HCT116 (cell line): ENCODE measurements at regions not wholly inside any gene's neighbourhood (a gene's known extent, or its start where the extent isn't known, plus 50 kb on each side); places are given as distances from the start of the nearest gene placed in this dataset.

Experiments used
- ATAC-seq: fragments of 200-7000 bp; cut with Tn5 transposase; 2 replicates; pipeline ENCODE4 v1.9.1; 2020; ENCODE audit warnings: mild to moderate bottlenecking, moderate library complexity
- BruUV-seq: library from RNA; stranded (reverse); fragments of 400-500 nt; replicated peaks from 2 replicates; lab custom pipeline; 2021; lab: Mats Ljungman, UMichigan
- CTCF ChIA-PET: fragments of 300-600 bp; sonication (Branson Sonifier 250); formaldehyde crosslinking; loops from one replicate; lab custom pipeline; 2021; ENCODE audit warnings: antibody characterized with exemption; lab: Charles Lee
- POLR2A ChIA-PET: fragments of 300-600, 350-600 bp; sonication (Branson Sonifier 250); formaldehyde crosslinking; loops from one replicate; lab custom pipeline; 2021; ENCODE audit warnings: antibody characterized with exemption; lab: Charles Lee
- RAD21 ChIA-PET, 2 experiments: fragments of 300-600 bp; sonication (Branson Sonifier 250); formaldehyde crosslinking; loops; one replicate each; lab custom pipeline; 2023; ENCODE audit warnings: low total read pairs in 2 of 2; ENCODE audit not compliant: uncharacterized antibody in 2 of 2, unreplicated experiment in 2 of 2, low non-redundant PET in 1 of 2; lab: Charles Lee
- DNase-seq: peaks from one replicate; pipeline ENCODE4 v3.0.0-alpha.2; 2010; ENCODE audit warnings: low read depth, low spot score
- H2AFZ ChIP-seq: fragments of 200-600 bp; shearing (Covaris generic), sonication (generic); 2 replicates; pipeline ENCODE4 v1.6.1; 2017; ENCODE audit warnings: low read depth, mixed run types, mixed read lengths, antibody characterized with exemption, low read length; ENCODE audit not compliant: poor library complexity, severe bottlenecking
- H3K27ac ChIP-seq: 2 replicates; pipeline ENCODE4 v1.5.1; 2012; ENCODE audit warnings: low read depth, low read length
- H3K27me3 ChIP-seq: fragments of 200-600 bp; sonication (generic); 2 replicates; pipeline ENCODE4 v1.6.1; 2016; ENCODE audit warnings: mixed run types, low read length, mixed read lengths; ENCODE audit not compliant: insufficient read depth
- H3K36me3 ChIP-seq, 2 experiments: fragments of 200-500 bp in 1 of 2; fragments of 200-600 bp in 1 of 2; sonication (Bioruptor generic) in 1 of 2; sonication (generic) in 1 of 2; 2 replicates each; pipeline versions ENCODE4 v1.5.1 to v1.6.1; 2014 to 2016; ENCODE audit warnings: low read length in 2 of 2, inconsistent platforms in 1 of 2, mixed read lengths in 1 of 2, mixed run types in 1 of 2; ENCODE audit not compliant: insufficient read depth in 2 of 2, control insufficient read depth in 1 of 2
- H3K4me1 ChIP-seq, 2 experiments: fragments of 200-600 bp in 1 of 2; sonication (generic) in 1 of 2; 2 replicates each; pipeline versions ENCODE4 v1.5.1 to v1.6.1; 2012 to 2017; ENCODE audit warnings: low read length in 2 of 2, inconsistent platforms in 1 of 2, mild to moderate bottlenecking in 1 of 2, mixed read lengths in 1 of 2, mixed run types in 1 of 2, moderate library complexity in 1 of 2; ENCODE audit not compliant: insufficient read depth in 2 of 2, control insufficient read depth in 1 of 2
- H3K4me2 ChIP-seq: fragments of 200-600 bp; sonication (generic); 2 replicates; pipeline ENCODE4 v1.6.1; 2017; ENCODE audit warnings: mixed run types, low read length, mixed read lengths
- H3K4me3 ChIP-seq, 2 experiments: fragments of 200-600 bp in 1 of 2; sonication (generic) in 1 of 2; replicated peaks in 1 of 2; 2 replicates each; pipeline ENCODE4 v1.5.1; 2011 to 2016; ENCODE audit warnings: low read length in 2 of 2, control low read depth in 1 of 2, low read depth in 1 of 2, mild to moderate bottlenecking in 1 of 2, mixed read lengths in 1 of 2, mixed run types in 1 of 2
- H3K79me2 ChIP-seq: fragments of 200-600 bp; sonication (generic); 2 replicates; pipeline ENCODE4 v1.6.1; 2017; ENCODE audit warnings: mild to moderate bottlenecking, mixed run types, low read length, moderate library complexity, mixed read lengths; ENCODE audit not compliant: insufficient read depth
- H3K9ac ChIP-seq: fragments of 200-600 bp; sonication (generic); 2 replicates; pipeline ENCODE4 v1.6.1; 2016; ENCODE audit warnings: low read length, mixed read lengths
- H3K9me2 ChIP-seq: fragments of 200-600 bp; sonication (generic), shearing (Covaris generic); 2 replicates; pipeline ENCODE4 v1.6.1; 2017; ENCODE audit warnings: mixed run types, mild to moderate bottlenecking, moderate library complexity; ENCODE audit not compliant: insufficient read depth
- H3K9me3 ChIP-seq, 2 experiments: fragments of 200-500 bp in 1 of 2; fragments of 200-600 bp in 1 of 2; sonication (Bioruptor generic) in 1 of 2; sonication (generic) in 1 of 2; 2 replicates each; pipeline ENCODE4 v1.6.1; 2014 to 2017; ENCODE audit warnings: low read length in 2 of 2, mixed read lengths in 2 of 2, inconsistent platforms in 1 of 2, low read depth in 1 of 2, mild to moderate bottlenecking in 1 of 2, mixed run types in 1 of 2, moderate library complexity in 1 of 2; ENCODE audit not compliant: control insufficient read depth in 1 of 2, insufficient read depth in 1 of 2
- H4K20me1 ChIP-seq: fragments of 200-600 bp; sonication (generic), shearing (Covaris generic); 2 replicates; pipeline ENCODE4 v1.6.1; 2017; ENCODE audit warnings: mixed run types, mild to moderate bottlenecking, moderate library complexity; ENCODE audit not compliant: insufficient read depth
- CBX3 ChIP-seq: IDR thresholded peaks from 2 replicates; pipeline ENCODE4 v1.6.1; 2012; ENCODE audit warnings: low read depth
- EGR1 ChIP-seq: IDR thresholded peaks from 2 replicates; pipeline ENCODE4 v1.6.1; 2012; ENCODE audit warnings: low read depth
- EZH2 ChIP-seq: fragments of 200-600 bp; sonication (generic); IDR thresholded peaks from 2 replicates; pipeline ENCODE4 v1.6.1; 2017; ENCODE audit warnings: antibody characterized with exemption, mixed run types
- FOSL1 ChIP-seq: IDR thresholded peaks from 2 replicates; pipeline ENCODE4 v1.6.1; 2012; ENCODE audit warnings: low read depth
- JUND ChIP-seq: IDR thresholded peaks from 2 replicates; pipeline ENCODE4 v1.6.1; 2012
- POLR2A ChIP-seq: IDR thresholded peaks from 2 replicates; pipeline ENCODE4 v1.7.0; 2011; ENCODE audit warnings: borderline replicate concordance; ENCODE audit not compliant: insufficient read depth, insufficient read length; ENCODE audit errors: extremely low read depth
- SIN3A ChIP-seq: IDR thresholded peaks from 2 replicates; pipeline ENCODE4 v1.6.1; 2012; ENCODE audit warnings: low read depth
- SP1 ChIP-seq: IDR thresholded peaks from 2 replicates; pipeline ENCODE4 v1.6.1; 2012; ENCODE audit warnings: low read depth
- SRF ChIP-seq: IDR thresholded peaks from 2 replicates; pipeline ENCODE4 v1.6.1; 2012; ENCODE audit warnings: low read depth
- TCF7L2 ChIP-seq: IDR thresholded peaks from 2 replicates; pipeline ENCODE4 v1.7.0; 2011; ENCODE audit warnings: borderline replicate concordance, inconsistent platforms; ENCODE audit not compliant: insufficient read depth, insufficient read length; ENCODE audit errors: extremely low read depth
- YY1 ChIP-seq: IDR thresholded peaks from 2 replicates; pipeline ENCODE4 v1.6.1; 2011; ENCODE audit warnings: low read length, low read depth, moderate library complexity, mild to moderate bottlenecking; ENCODE audit not compliant: insufficient replicate concordance; ENCODE audit errors: extremely low read depth
- ZFX ChIP-seq: fragments of 450-650 bp; IDR thresholded peaks from 2 replicates; pipeline ENCODE4 v1.6.1; 2017
- intact Hi-C: fragments of 100-400 bp; cut with micrococcal nuclease; formaldehyde crosslinking; loops from 2 replicates; pipeline ENCODE4 v1.10.0; 2022
- TF ChIP-seq, protein P1 (sequence below): IDR thresholded peaks from 2 replicates; pipeline ENCODE4 v1.6.1; 2012
- TF ChIP-seq, protein P2 (sequence below), 3 experiments: fragments of 200-600 bp in 1 of 3; sonication (generic) in 1 of 3; IDR thresholded peaks in 2 of 3; conservative IDR thresholded peaks in 1 of 3; 2 replicates each; pipeline ENCODE4 v1.5.1; 2012 to 2017; ENCODE audit warnings: low read depth in 2 of 3, low read length in 2 of 3, antibody characterized with exemption in 1 of 3, borderline replicate concordance in 1 of 3, control low read depth in 1 of 3, mild to moderate bottlenecking in 1 of 3, mixed read lengths in 1 of 3, mixed run types in 1 of 3, moderate library complexity in 1 of 3; ENCODE audit not compliant: insufficient read depth in 1 of 3
- TF ChIP-seq, protein P3 (sequence below): IDR thresholded peaks from 2 replicates; pipeline ENCODE4 v1.6.1; 2012
- TF ChIP-seq, protein P4 (sequence below): IDR thresholded peaks from 2 replicates; pipeline ENCODE4 v1.6.1; 2011; ENCODE audit warnings: mild to moderate bottlenecking, low read length, moderate library complexity; ENCODE audit not compliant: insufficient replicate concordance; ENCODE audit errors: extremely low read depth

DNA sequence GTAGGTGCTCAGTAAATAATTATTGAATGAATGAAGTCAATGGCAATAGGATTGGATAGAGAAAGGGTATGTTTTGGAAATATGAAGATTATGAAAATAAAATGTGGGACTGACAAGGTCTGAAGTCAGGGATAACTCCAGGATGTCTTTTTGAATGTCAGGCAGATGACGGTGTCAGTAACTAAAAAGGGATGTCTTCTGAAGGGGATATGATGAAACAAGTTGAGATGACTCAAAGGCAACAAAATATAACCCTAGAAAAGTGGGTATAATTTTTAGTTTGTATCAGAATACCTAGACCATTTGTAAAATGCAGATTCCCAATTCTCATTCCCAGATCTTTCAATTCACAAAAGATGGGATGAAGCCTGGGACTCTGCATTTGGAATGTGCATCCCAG, 257.3 kb upstream of the SGK1 start:
- no peaks in the 10 kb centered on the region for H3K36me3 ChIP-seq
- no peaks in the 10 kb centered on the region for H3K9me3 ChIP-seq
- no peaks in the 10 kb centered on the region; the same call in 1 of the 2 replicates for H3K9me2 ChIP-seq
- RAD21 ChIA-PET, result no interaction called here
- POLR2A ChIA-PET, result no interaction called here
- no peaks in the 10 kb centered on the region for H4K20me1 ChIP-seq
- no peaks in the 10 kb centered on the region for H3K79me2 ChIP-seq
- no peak overlapping the region for H2AFZ ChIP-seq
- no peak overlapping the region for H3K27ac ChIP-seq
- no peaks in the 10 kb centered on the region for H3K27me3 ChIP-seq
- no peak for TF ChIP-seq POLR2A
- no peak for TF ChIP-seq SP1
- no peak for TF ChIP-seq EGR1
- TF ChIP-seq TCF7L2, result no peak
- TF ChIP-seq, protein P1, sequence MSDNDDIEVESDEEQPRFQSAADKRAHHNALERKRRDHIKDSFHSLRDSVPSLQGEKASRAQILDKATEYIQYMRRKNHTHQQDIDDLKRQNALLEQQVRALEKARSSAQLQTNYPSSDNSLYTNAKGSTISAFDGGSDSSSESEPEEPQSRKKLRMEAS, result no peak
- no peak for TF ChIP-seq ZFX
- no peak for TF ChIP-seq EZH2
- TF ChIP-seq SRF, result no peak
- ATAC-seq (no peak), DNase-seq (no peak)
- H3K4me1 ChIP-seq, result no peaks in the 10 kb centered on the region
- no peak overlapping the region for H3K9ac ChIP-seq
- CTCF ChIA-PET, result no interaction called here
- intact Hi-C loops, result no loop called here
- no TSS peak for BruUV-seq
- H3K4me3 ChIP-seq, result no peak overlapping the region
- H3K4me2 ChIP-seq, result no peak overlapping the region

DNA sequence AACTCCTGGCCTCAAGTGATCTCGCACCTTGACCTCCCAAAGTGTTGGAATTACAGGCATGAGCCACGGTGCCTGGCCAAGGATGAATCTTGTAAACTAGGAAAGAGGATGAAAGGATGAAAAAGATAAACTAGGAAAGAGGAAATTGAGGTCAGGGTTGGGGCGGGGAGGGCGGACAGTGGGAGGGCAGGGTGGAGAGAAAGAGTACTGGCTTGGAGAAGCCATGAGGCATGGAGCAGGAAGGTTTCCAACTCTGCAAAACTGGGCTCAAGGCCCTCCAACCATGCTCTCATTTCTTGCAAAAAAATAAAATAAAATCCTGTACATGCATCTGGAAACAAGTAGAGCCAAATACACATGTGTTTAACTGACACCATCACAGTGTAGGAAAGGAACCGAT, 256.6 kb upstream of the SGK1 start:
- H3K36me3 ChIP-seq, result no peaks in the 10 kb centered on the region
- no peaks in the 10 kb centered on the region for H3K9me3 ChIP-seq
- H3K79me2 ChIP-seq, result no peaks in the 10 kb centered on the region
- no peak overlapping the region for H3K4me3 ChIP-seq
- no peak overlapping the region for H2AFZ ChIP-seq
- H3K4me1 ChIP-seq, result no peaks in the 10 kb centered on the region
- TF ChIP-seq, protein P2, sequence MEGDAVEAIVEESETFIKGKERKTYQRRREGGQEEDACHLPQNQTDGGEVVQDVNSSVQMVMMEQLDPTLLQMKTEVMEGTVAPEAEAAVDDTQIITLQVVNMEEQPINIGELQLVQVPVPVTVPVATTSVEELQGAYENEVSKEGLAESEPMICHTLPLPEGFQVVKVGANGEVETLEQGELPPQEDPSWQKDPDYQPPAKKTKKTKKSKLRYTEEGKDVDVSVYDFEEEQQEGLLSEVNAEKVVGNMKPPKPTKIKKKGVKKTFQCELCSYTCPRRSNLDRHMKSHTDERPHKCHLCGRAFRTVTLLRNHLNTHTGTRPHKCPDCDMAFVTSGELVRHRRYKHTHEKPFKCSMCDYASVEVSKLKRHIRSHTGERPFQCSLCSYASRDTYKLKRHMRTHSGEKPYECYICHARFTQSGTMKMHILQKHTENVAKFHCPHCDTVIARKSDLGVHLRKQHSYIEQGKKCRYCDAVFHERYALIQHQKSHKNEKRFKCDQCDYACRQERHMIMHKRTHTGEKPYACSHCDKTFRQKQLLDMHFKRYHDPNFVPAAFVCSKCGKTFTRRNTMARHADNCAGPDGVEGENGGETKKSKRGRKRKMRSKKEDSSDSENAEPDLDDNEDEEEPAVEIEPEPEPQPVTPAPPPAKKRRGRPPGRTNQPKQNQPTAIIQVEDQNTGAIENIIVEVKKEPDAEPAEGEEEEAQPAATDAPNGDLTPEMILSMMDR (IDR thresholded peaks at IDR 0.05 in 2 of 3, conservative IDR thresholded peaks at IDR 0.05 in 1 of 3; ENCODE audit: borderline replicate concordance in 1 of 3, insufficient read depth in 1 of 3, low read depth in 2 of 3, low read length in 2 of 3), result no peak
- TF ChIP-seq CBX3 (no peak), JUND (no peak), YY1 (no peak), SIN3A (no peak), FOSL1 (no peak), TCF7L2 (no peak), EGR1 (no peak), ZFX (no peak)
- TF ChIP-seq, protein P3, sequence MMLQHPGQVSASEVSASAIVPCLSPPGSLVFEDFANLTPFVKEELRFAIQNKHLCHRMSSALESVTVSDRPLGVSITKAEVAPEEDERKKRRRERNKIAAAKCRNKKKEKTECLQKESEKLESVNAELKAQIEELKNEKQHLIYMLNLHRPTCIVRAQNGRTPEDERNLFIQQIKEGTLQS, result no peak
- TF ChIP-seq, protein P4, sequence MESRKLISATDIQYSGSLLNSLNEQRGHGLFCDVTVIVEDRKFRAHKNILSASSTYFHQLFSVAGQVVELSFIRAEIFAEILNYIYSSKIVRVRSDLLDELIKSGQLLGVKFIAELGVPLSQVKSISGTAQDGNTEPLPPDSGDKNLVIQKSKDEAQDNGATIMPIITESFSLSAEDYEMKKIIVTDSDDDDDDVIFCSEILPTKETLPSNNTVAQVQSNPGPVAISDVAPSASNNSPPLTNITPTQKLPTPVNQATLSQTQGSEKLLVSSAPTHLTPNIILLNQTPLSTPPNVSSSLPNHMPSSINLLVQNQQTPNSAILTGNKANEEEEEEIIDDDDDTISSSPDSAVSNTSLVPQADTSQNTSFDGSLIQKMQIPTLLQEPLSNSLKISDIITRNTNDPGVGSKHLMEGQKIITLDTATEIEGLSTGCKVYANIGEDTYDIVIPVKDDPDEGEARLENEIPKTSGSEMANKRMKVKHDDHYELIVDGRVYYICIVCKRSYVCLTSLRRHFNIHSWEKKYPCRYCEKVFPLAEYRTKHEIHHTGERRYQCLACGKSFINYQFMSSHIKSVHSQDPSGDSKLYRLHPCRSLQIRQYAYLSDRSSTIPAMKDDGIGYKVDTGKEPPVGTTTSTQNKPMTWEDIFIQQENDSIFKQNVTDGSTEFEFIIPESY, result no peak
- TF ChIP-seq, protein P1, result no peak
- H3K9me2 ChIP-seq, result no peaks in the 10 kb centered on the region; the same call in 1 of the 2 replicates
- H3K27me3 ChIP-seq, result no peaks in the 10 kb centered on the region
- no peak overlapping the region for H3K9ac ChIP-seq
- H4K20me1 ChIP-seq, result no peaks in the 10 kb centered on the region
- intact Hi-C loops, result no loop called here
- no peak for ATAC-seq
- ChIA-PET CTCF (no interaction called here), POLR2A (no interaction called here), RAD21 (no interaction called here)
- no peak for DNase-seq
- no peak overlapping the region for H3K27ac ChIP-seq
- BruUV-seq, result no TSS peak
- H3K4me2 ChIP-seq, result no peak overlapping the region
